HEK293 (cell line): ENCODE measurements at regions not wholly inside any gene's neighbourhood (a gene's known extent, or its start where the extent isn't known, plus 50 kb on each side); places are given as distances from the start of the nearest gene placed in this dataset.

Experiments
- CTCF ChIA-PET: fragments of 350-600 bp; formaldehyde crosslinking; extraction: SDS; loops from one replicate; lab custom pipeline; 2021; ENCODE audit warnings: antibody characterized with exemption; lab: Yijun Ruan, JAX
- POLR2A ChIA-PET: fragments of 300-600 bp; formaldehyde crosslinking; extraction: SDS; loops from one replicate; lab custom pipeline; 2020; ENCODE audit warnings: antibody characterized with exemption, inconsistent platforms; lab: Yijun Ruan, JAX
- H3K27ac ChIP-seq: fragments of 200-500 bp; sonication (Bioruptor generic); 2 replicates; pipeline ENCODE4 v1.5.1; 2014; ENCODE audit warnings: low read depth, low read length, control low read depth, inconsistent platforms; ENCODE audit errors: extremely low read depth
- H3K36me3 ChIP-seq, 2 experiments: fragments of 200-500 bp in 1 of 2; sonication (Bioruptor generic) in 1 of 2; 1 replicate in 1 of 2; 2 replicates in 1 of 2; pipeline ENCODE4 v1.5.1; 2014 to 2017; ENCODE audit warnings: inconsistent platforms in 2 of 2, low read length in 2 of 2; ENCODE audit not compliant: control insufficient read depth in 2 of 2, insufficient read depth in 1 of 2
- H3K4me1 ChIP-seq: fragments of 200-500 bp; sonication (Bioruptor generic); 2 replicates; pipeline ENCODE4 v1.5.1; 2014; ENCODE audit warnings: mild to moderate bottlenecking, low read length, inconsistent platforms; ENCODE audit not compliant: control insufficient read depth, insufficient read depth
- H3K4me3 ChIP-seq: 2 replicates; pipeline ENCODE4 v1.5.1; 2011; ENCODE audit warnings: low read depth, mild to moderate bottlenecking, control low read depth, low read length, moderate library complexity
- H3K9me3 ChIP-seq: fragments of 200-500 bp; sonication (Bioruptor generic); 2 replicates; pipeline ENCODE4 v1.5.1; 2014; ENCODE audit warnings: low read depth, low read length, inconsistent platforms; ENCODE audit not compliant: control insufficient read depth, insufficient read depth
- BCL11A ChIP-seq: fragments of 450-650 bp; formaldehyde crosslinking; IDR thresholded peaks from 2 replicates; pipeline ENCODE4 v1.5.1; 2016; ENCODE audit warnings: low read depth, missing biosample characterization, missing genetic modification characterization
- FEZF1 ChIP-seq: fragments of 450-650 bp; formaldehyde crosslinking; IDR thresholded peaks from 2 replicates; pipeline ENCODE4 v1.5.1; 2016; ENCODE audit warnings: missing biosample characterization, missing genetic modification characterization
- GLIS2 ChIP-seq: fragments of 450-650 bp; formaldehyde crosslinking; IDR thresholded peaks from 2 replicates; pipeline ENCODE4 v1.5.1; 2016; ENCODE audit warnings: missing biosample characterization, missing genetic modification characterization
- KLF8 ChIP-seq: fragments of 450-650 bp; formaldehyde crosslinking; IDR thresholded peaks from 2 replicates; pipeline ENCODE4 v1.5.1; 2016; ENCODE audit warnings: missing biosample characterization, missing genetic modification characterization
- MEIS1 ChIP-seq: sonication (generic); formaldehyde crosslinking; IDR thresholded peaks from 2 replicates; pipeline ENCODE4 v1.8.1; 2022; ENCODE audit warnings: missing genetic modification reagents, mild to moderate bottlenecking, borderline replicate concordance
- MZF1 ChIP-seq: fragments of 450-650 bp; formaldehyde crosslinking; IDR thresholded peaks from 2 replicates; pipeline ENCODE4 v1.5.1; 2017; ENCODE audit warnings: missing biosample characterization, missing genetic modification characterization, borderline replicate concordance
- PRDM6 ChIP-seq: fragments of 450-650 bp; formaldehyde crosslinking; IDR thresholded peaks from 2 replicates; pipeline ENCODE4 v1.5.1; 2017; ENCODE audit warnings: missing biosample characterization, missing genetic modification characterization
- SETDB1 ChIP-seq: IDR thresholded peaks from one replicate; pipeline ENCODE4 v1.6.1; 2017; ENCODE audit warnings: mild to moderate bottlenecking, low read length, moderate library complexity, mixed read lengths; ENCODE audit not compliant: insufficient read length
- ZBTB17 ChIP-seq: fragments of 450-650 bp; formaldehyde crosslinking; IDR thresholded peaks from 2 replicates; pipeline ENCODE4 v1.5.1; 2016; ENCODE audit warnings: missing biosample characterization, missing genetic modification characterization
- ZFHX2 ChIP-seq: fragments of 450-650 bp; formaldehyde crosslinking; conservative IDR thresholded peaks from 2 replicates; pipeline ENCODE4 v1.5.1; 2016; ENCODE audit warnings: missing biosample characterization, missing genetic modification characterization
- ZFP3 ChIP-seq: fragments of 450-650 bp; formaldehyde crosslinking; IDR thresholded peaks from 2 replicates; pipeline ENCODE4 v1.5.1; 2016; ENCODE audit warnings: low read depth, missing biosample characterization, missing genetic modification characterization
- ZNF10 ChIP-seq: fragments of 450-650 bp; formaldehyde crosslinking; IDR thresholded peaks from 2 replicates; pipeline ENCODE4 v1.5.1; 2017; ENCODE audit warnings: missing biosample characterization, missing genetic modification characterization
- ZNF138 ChIP-seq: fragments of 450-650 bp; formaldehyde crosslinking; IDR thresholded peaks from 2 replicates; pipeline ENCODE4 v1.5.1; 2016; ENCODE audit warnings: missing biosample characterization, missing genetic modification characterization, borderline replicate concordance
- ZNF2 ChIP-seq: fragments of 450-650 bp; formaldehyde crosslinking; IDR thresholded peaks from 2 replicates; pipeline ENCODE4 v1.5.1; 2016; ENCODE audit warnings: missing biosample characterization, missing genetic modification characterization
- ZNF202 ChIP-seq: fragments of 450-650 bp; formaldehyde crosslinking; IDR thresholded peaks from 2 replicates; pipeline ENCODE4 v1.5.1; 2016; ENCODE audit warnings: missing biosample characterization, missing genetic modification characterization, borderline replicate concordance
- ZNF223 ChIP-seq: fragments of 450-650 bp; formaldehyde crosslinking; IDR thresholded peaks from 2 replicates; pipeline ENCODE4 v1.5.1; 2016; ENCODE audit warnings: missing biosample characterization, missing genetic modification characterization
- ZNF26 ChIP-seq: fragments of 450-650 bp; formaldehyde crosslinking; IDR thresholded peaks from 2 replicates; pipeline ENCODE4 v1.5.1; 2016; ENCODE audit warnings: missing biosample characterization, missing genetic modification characterization
- ZNF280C ChIP-seq: fragments of 450-650 bp; formaldehyde crosslinking; IDR thresholded peaks from 2 replicates; pipeline ENCODE4 v1.5.1; 2016; ENCODE audit warnings: missing biosample characterization, missing genetic modification characterization
- ZNF324 ChIP-seq: fragments of 450-650 bp; formaldehyde crosslinking; IDR thresholded peaks from 2 replicates; pipeline ENCODE4 v1.5.1; 2016; ENCODE audit warnings: missing biosample characterization, missing genetic modification characterization
- ZNF37A ChIP-seq: fragments of 450-650 bp; IDR thresholded peaks from 2 replicates; pipeline ENCODE4 v1.5.1; 2018; ENCODE audit warnings: missing biosample characterization, missing genetic modification characterization
- ZNF423 ChIP-seq: fragments of 450-650 bp; formaldehyde crosslinking; IDR thresholded peaks from 2 replicates; pipeline ENCODE4 v1.5.1; 2016; ENCODE audit warnings: missing biosample characterization, missing genetic modification characterization
- ZNF510 ChIP-seq: fragments of 450-650 bp; formaldehyde crosslinking; IDR thresholded peaks from 2 replicates; pipeline ENCODE4 v1.5.1; 2018; ENCODE audit warnings: mild to moderate bottlenecking, missing genetic modification characterization, missing biosample characterization; ENCODE audit not compliant: insufficient replicate concordance
- ZNF623 ChIP-seq: fragments of 450-650 bp; formaldehyde crosslinking; IDR thresholded peaks from 2 replicates; pipeline ENCODE4 v1.5.1; 2016; ENCODE audit warnings: missing biosample characterization, missing genetic modification characterization
- ZNF629 ChIP-seq: fragments of 450-650 bp; formaldehyde crosslinking; IDR thresholded peaks from 2 replicates; pipeline ENCODE4 v1.5.1; 2017; ENCODE audit warnings: missing biosample characterization, missing genetic modification characterization
- ZNF645 ChIP-seq: fragments of 450-650 bp; formaldehyde crosslinking; IDR thresholded peaks from 2 replicates; pipeline ENCODE4; 2016; ENCODE audit warnings: missing biosample characterization, missing genetic modification characterization
- ZNF677 ChIP-seq: fragments of 450-650 bp; IDR thresholded peaks from 2 replicates; pipeline ENCODE4 v1.5.0; 2018; ENCODE audit warnings: missing biosample characterization, mild to moderate bottlenecking, missing genetic modification characterization, moderate library complexity
- ZNF692 ChIP-seq: fragments of 450-650 bp; formaldehyde crosslinking; IDR thresholded peaks from 2 replicates; pipeline ENCODE4 v1.5.1; 2016; ENCODE audit warnings: missing biosample characterization, missing genetic modification characterization
- ZNF701 ChIP-seq: fragments of 450-650 bp; formaldehyde crosslinking; IDR thresholded peaks from 2 replicates; pipeline ENCODE4 v1.5.1; 2016; ENCODE audit warnings: missing biosample characterization, missing genetic modification characterization
- ZNF785 ChIP-seq: fragments of 450-650 bp; formaldehyde crosslinking; IDR thresholded peaks from 2 replicates; pipeline ENCODE4 v1.5.1; 2016; ENCODE audit warnings: missing biosample characterization, missing genetic modification characterization
- ZNF843 ChIP-seq: fragments of 450-650 bp; formaldehyde crosslinking; IDR thresholded peaks from 2 replicates; pipeline ENCODE4 v1.5.1; 2016; ENCODE audit warnings: missing biosample characterization, missing genetic modification characterization
- ZSCAN23 ChIP-seq: fragments of 450-650 bp; formaldehyde crosslinking; IDR thresholded peaks from 2 replicates; pipeline ENCODE4 v1.5.1; 2016; ENCODE audit warnings: missing biosample characterization, missing genetic modification characterization

- Histone ChIP-seq H3K27ac (no peak overlapping the region), H3K4me3 (no peak overlapping the region), H3K9me3 (no peaks in the 10 kb centered on the region), H3K36me3 (no peaks in the 10 kb centered on the region), H3K4me1 (no peaks in the 10 kb centered on the region)
- CTCF ChIA-PET, result no interaction called here
- no peak for TF ChIP-seq GLIS2
- no peak for TF ChIP-seq ZNF223 (tag by site-specific recombination)
- no peak for TF ChIP-seq ZNF26 (tag by site-specific recombination)
- TF ChIP-seq ZNF324 (tag by site-specific recombination), result no peak
- no peak for TF ChIP-seq MZF1 (tag by site-specific recombination)
- no peak for TF ChIP-seq ZNF645 (tag by site-specific recombination)
- no peak for TF ChIP-seq KLF8 (tag by site-specific recombination)
- no peak for TF ChIP-seq ZBTB17 (tag by site-specific recombination)
- TF ChIP-seq MEIS1, result no peak
- TF ChIP-seq ZNF629 (tag by site-specific recombination), result no peak
- no peak for TF ChIP-seq ZNF701
- TF ChIP-seq ZNF692 (tag by site-specific recombination), result no peak
- TF ChIP-seq FEZF1 (tag by site-specific recombination), result no peak
- no peak for TF ChIP-seq ZSCAN23
- no peak for TF ChIP-seq ZNF37A (tag by site-specific recombination)
- TF ChIP-seq ZNF10 (tag by site-specific recombination), result no peak
- TF ChIP-seq ZNF677 (tag by site-specific recombination), result no peak
- no peak for TF ChIP-seq ZNF138 (tag by site-specific recombination)
- POLR2A ChIA-PET, result no interaction called here
Measured at GRCh38 chr1:119565131-119565772, 58.2 kb downstream of the HSD3B1 start.

GRCh38 chr1:119569095-119569494 is 62.1 kb downstream of the HSD3B1 start:
- POLR2A ChIA-PET, result no interaction called here
- Histone ChIP-seq H3K9me3 (no peaks in the 10 kb centered on the region), H3K4me3 (no peak overlapping the region), H3K4me1 (no peaks in the 10 kb centered on the region), H3K27ac (no peak overlapping the region), H3K36me3 (no peaks in the 10 kb centered on the region)
- CTCF ChIA-PET, result interaction anchor here (0.5 to 1.2 kb wide), 3 partner anchors 95 to 1768 kb away, joined by 3 to 5 read pairs (median 3); no protein-coding TSS in a partner anchor
- no peak for TF ChIP-seq ZNF2 (tag by site-specific recombination)
- no peak for TF ChIP-seq ZNF280C (tag by site-specific recombination)
- TF ChIP-seq ZNF785 (tag by site-specific recombination), result no peak
- no peak for TF ChIP-seq ZNF843 (tag by site-specific recombination)
- TF ChIP-seq ZFHX2 (tag by site-specific recombination), result no peak
- no peak for TF ChIP-seq PRDM6
- no peak for TF ChIP-seq ZFP3 (tag by site-specific recombination)
- TF ChIP-seq BCL11A (tag by site-specific recombination), result no peak
- no peak for TF ChIP-seq ZNF423 (tag by site-specific recombination)
- TF ChIP-seq SETDB1, result no peak
- TF ChIP-seq ZNF510 (tag by site-specific recombination), result no peak
- TF ChIP-seq ZNF623, result no peak
- no peak for TF ChIP-seq ZNF202
